Testis (tissue), 2 donors: ENCODE measurements at regions not wholly inside any gene's neighbourhood (a gene's known extent, or its start where the extent isn't known, plus 50 kb on each side); places are given as distances from the start of the nearest gene placed in this dataset.
A peak's percentile ranks its signal among the peaks of the same experiment; 100 is the strongest.

Source experiments
- DNase-seq: peaks from one replicate; pipeline ENCODE4 v3.0.0-alpha.2; 2019
- H3K27ac ChIP-seq, 2 donors: fragments of 200-600 bp; sonication (generic); one replicate each; pipeline ENCODE4 v1.5.1; 2019
- H3K27me3 ChIP-seq: fragments of 200-600 bp; sonication (generic); one replicate; pipeline ENCODE4 v1.5.1; 2019
- H3K36me3 ChIP-seq: fragments of 200-600 bp; sonication (generic); one replicate; pipeline ENCODE4 v1.5.1; 2017; ENCODE audit warnings: low read depth; ENCODE audit errors: missing control alignments
- H3K4me1 ChIP-seq: fragments of 200-600 bp; sonication (generic); one replicate; pipeline ENCODE4 v1.5.1; 2019
- H3K4me3 ChIP-seq, 2 donors: fragments of 200-600 bp; sonication (generic); one replicate each; pipeline ENCODE4 v1.5.1; 2017 to 2019
- H3K9me3 ChIP-seq: fragments of 200-600 bp; sonication (generic); one replicate; pipeline ENCODE4 v1.5.1; 2017
- POLR2A ChIP-seq: fragments of 450-650 bp; IDR thresholded peaks from one replicate; pipeline ENCODE4 v1.6.1; 2017; ENCODE audit warnings: antibody characterized with exemption, mild to moderate bottlenecking, moderate library complexity
- WGBS, 2 donors: methylation state at CpG; one replicate each; pipeline ENCODE4 v1.1.5; 2018; 5-methylcytosine and 5-hydroxymethylcytosine counted together
- intact Hi-C: fragments of 100-400 bp; cut with DNase I; formaldehyde crosslinking; loops from one replicate; pipeline ENCODE4 v1.15.1; 2023; ENCODE audit warnings: low total_unique reads
- TF ChIP-seq, protein P1 (sequence below), 3 experiments: fragments of 450-650 bp in 2 of 3; fragments of 200-600 bp in 1 of 3; sonication (generic) in 1 of 3; IDR thresholded peaks; one replicate each; pipeline ENCODE4 v1.5.1; 2016 to 2019; ENCODE audit warnings: antibody characterized with exemption in 3 of 3, mild to moderate bottlenecking in 2 of 3, moderate library complexity in 1 of 3

DNA sequence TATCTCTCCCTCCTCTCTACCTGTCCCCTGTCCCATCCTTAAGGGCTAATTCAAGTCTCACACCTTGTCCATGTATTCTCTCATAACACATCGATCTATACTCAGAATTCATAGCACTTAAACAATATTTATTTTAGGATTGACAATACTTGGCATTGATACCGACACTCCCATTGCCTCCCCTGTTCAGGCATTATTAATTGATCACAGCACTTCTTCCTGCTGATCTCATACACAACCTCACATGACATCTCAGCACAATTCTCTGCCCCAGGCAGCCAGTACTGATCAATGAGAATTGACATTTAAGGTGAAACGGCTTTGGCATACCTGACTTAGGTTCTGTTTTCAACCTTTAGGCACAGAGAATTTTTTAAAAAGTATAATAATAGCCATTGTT lies 582.4 kb upstream of the BRINP1 start:
- TF ChIP-seq, protein P1, sequence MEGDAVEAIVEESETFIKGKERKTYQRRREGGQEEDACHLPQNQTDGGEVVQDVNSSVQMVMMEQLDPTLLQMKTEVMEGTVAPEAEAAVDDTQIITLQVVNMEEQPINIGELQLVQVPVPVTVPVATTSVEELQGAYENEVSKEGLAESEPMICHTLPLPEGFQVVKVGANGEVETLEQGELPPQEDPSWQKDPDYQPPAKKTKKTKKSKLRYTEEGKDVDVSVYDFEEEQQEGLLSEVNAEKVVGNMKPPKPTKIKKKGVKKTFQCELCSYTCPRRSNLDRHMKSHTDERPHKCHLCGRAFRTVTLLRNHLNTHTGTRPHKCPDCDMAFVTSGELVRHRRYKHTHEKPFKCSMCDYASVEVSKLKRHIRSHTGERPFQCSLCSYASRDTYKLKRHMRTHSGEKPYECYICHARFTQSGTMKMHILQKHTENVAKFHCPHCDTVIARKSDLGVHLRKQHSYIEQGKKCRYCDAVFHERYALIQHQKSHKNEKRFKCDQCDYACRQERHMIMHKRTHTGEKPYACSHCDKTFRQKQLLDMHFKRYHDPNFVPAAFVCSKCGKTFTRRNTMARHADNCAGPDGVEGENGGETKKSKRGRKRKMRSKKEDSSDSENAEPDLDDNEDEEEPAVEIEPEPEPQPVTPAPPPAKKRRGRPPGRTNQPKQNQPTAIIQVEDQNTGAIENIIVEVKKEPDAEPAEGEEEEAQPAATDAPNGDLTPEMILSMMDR (IDR thresholded peaks at IDR 0.05): no peak
- no peak for TF ChIP-seq POLR2A
- Histone ChIP-seq H3K27me3 (no peaks in the 10 kb centered on the region), H3K27ac (peak overlapping the region in 1 of 2 donors; percentile 68), H3K36me3 (no peaks in the 10 kb centered on the region), H3K4me3 (no peak overlapping the region), H3K9me3 (no peaks in the 10 kb centered on the region), H3K4me1 (no peaks in the 10 kb centered on the region)
- intact Hi-C loops: no loop called here
- DNase-seq: no peak
- 82 to 83% methylated on average over 3 of the region's 3 CpGs for WGBS, 2 donors

DNA sequence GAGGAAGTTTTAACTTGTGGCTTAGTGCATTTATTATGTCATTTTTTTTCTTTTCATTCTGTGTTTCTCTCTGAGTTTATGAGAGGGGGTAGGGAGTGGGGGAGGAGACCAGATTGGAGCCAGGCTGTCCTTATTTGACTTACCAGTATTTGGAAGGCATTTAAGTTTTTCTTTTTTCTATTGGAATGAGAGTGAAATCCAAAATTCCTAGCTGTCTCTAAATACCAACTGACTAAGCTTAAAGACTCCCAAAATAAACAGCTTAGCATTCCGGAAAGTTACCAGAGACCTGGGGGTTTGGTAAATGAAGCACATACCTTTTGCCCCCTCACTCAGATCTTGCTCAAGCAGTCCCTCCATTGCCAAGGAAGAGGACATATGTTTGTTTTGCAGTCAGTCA lies 581.9 kb upstream of the BRINP1 start:
- Histone ChIP-seq H3K4me3 (no peak overlapping the region), H3K9me3 (no peaks in the 10 kb centered on the region), H3K27me3 (no peaks in the 10 kb centered on the region), H3K27ac (peak overlapping the region in 1 of 2 donors; percentile 68), H3K36me3 (no peaks in the 10 kb centered on the region), H3K4me1 (no peaks in the 10 kb centered on the region)
- intact Hi-C loops: no loop called here
- TF ChIP-seq, protein P1 (IDR thresholded peaks at IDR 0.05): no peak
- no peak for TF ChIP-seq POLR2A
- DNase-seq: peak; percentile 41
- 42 to 63% methylated on average over 1 of the region's 1 CpG for WGBS, 2 donors

DNA sequence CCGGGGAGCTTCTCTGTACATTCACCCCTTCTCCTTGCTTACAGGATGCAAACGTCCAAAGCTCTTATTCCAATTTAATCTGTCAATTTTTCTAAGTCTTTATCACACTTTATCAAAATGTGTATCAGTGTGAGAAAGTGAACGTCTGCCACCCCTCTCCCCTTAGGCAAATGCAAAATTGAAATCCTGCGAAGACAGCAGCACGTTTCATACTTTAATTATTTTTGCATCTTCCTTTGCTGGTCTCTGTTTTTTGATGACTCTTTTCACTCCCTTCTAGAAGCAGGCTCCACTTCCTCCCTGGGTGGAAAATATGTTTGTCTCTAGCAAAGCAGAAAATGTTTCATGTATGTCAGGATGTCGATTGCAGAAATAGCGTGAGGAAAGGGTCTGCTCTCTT lies 576.5 kb upstream of the BRINP1 start:
- no peaks in the 10 kb centered on the region for H3K36me3 ChIP-seq
- H3K27ac ChIP-seq: no peak overlapping the region
- no peaks in the 10 kb centered on the region for H3K9me3 ChIP-seq
- H3K4me3 ChIP-seq: no peak overlapping the region
- TF ChIP-seq, protein P1 (IDR thresholded peaks at IDR 0.05): no peak
- no peak for TF ChIP-seq POLR2A
- no peak for DNase-seq
- H3K27me3 ChIP-seq: no peaks in the 10 kb centered on the region
- no peaks in the 10 kb centered on the region for H3K4me1 ChIP-seq
- intact Hi-C loops: no loop called here
- WGBS, 2 donors: 53 to 62% methylated on average over 7 of the region's 7 CpGs

DNA sequence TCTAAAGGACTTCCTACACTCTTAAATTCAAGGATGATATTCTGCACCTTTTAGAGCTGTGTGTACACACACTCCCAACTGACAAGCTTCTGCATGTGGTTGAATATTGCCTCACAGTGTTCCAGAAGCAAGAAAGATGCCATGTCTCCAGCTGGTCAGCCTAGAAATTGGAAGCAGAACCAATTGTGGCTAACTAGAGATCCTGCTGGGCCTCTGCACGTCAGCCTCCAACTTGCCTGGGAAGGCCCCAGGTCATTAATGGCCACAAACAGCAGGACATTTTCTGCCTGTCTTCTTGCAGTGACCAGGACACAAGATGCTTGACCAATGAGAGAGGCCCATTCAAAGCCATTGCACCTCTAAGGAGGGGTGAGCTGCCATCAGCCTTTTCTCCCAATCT lies 571.9 kb upstream of the BRINP1 start:
- intact Hi-C loops: no loop called here
- H3K27me3 ChIP-seq: no peaks in the 10 kb centered on the region
- no peak for DNase-seq
- no peak for TF ChIP-seq POLR2A
- TF ChIP-seq, protein P1 (IDR thresholded peaks at IDR 0.05): no peak
- H3K4me1 ChIP-seq: peaks cover 9% of the 10 kb centered on the region
- no peaks in the 10 kb centered on the region for H3K36me3 ChIP-seq
- H3K4me3 ChIP-seq: no peak overlapping the region
- no peak overlapping the region for H3K27ac ChIP-seq
- WGBS, 2 donors: 81 to 100% methylated on average over 1 of the region's 1 CpG
- H3K9me3 ChIP-seq: no peaks in the 10 kb centered on the region

DNA sequence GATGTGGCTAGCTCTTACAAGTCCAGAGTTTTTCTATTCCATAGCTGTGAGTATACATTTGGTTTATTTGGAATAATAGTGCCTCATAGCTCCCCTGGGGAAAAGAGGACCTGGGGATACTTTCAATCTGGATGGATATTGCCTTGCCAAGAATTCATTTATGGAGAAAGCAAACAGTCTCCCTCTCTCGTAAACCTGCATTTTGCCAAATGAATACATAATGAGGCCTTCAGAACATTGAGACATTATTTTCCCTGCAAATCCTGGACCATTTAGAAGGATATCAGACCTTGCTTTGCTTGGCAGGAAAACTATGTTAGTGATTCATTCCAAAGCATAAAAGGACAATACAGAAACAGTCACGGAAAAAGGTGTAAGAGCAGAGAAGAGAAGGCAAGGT lies 569.6 kb upstream of the BRINP1 start:
- Histone ChIP-seq H3K4me3 (no peak overlapping the region), H3K27ac (no peak overlapping the region), H3K9me3 (no peaks in the 10 kb centered on the region), H3K36me3 (no peaks in the 10 kb centered on the region), H3K4me1 (peaks cover 9% of the 10 kb centered on the region), H3K27me3 (no peaks in the 10 kb centered on the region)
- DNase-seq: no peak
- intact Hi-C loops: no loop called here
- 33 to 34% methylated on average over 2 of the region's 2 CpGs for WGBS, 2 donors
- TF ChIP-seq, protein P1 (IDR thresholded peaks at IDR 0.05): no peak
- no peak for TF ChIP-seq POLR2A
